Suprapubic skin (tissue), 4 donors: ENCODE measurements at regions not wholly inside any gene's neighbourhood (a gene's known extent, or its start where the extent isn't known, plus 50 kb on each side); places are given as distances from the start of the nearest gene placed in this dataset.

Experiments
- DNase-seq, 2 donors: peaks; one replicate each; pipeline ENCODE4 v3.0.0-alpha.2; 2019; ENCODE audit warnings: low spot score in 2 of 2
- H3K27ac ChIP-seq: fragments of 200-600 bp; sonication (generic); one replicate; pipeline ENCODE4 v1.5.1; 2019
- H3K27me3 ChIP-seq: fragments of 200-600 bp; sonication (generic); one replicate; pipeline ENCODE4 v1.5.1; 2019
- H3K36me3 ChIP-seq: fragments of 200-600 bp; sonication (generic); one replicate; pipeline ENCODE4 v1.5.1; 2019
- H3K4me1 ChIP-seq: fragments of 200-600 bp; sonication (generic); one replicate; pipeline ENCODE4 v1.5.1; 2019
- H3K4me3 ChIP-seq: fragments of 200-600 bp; sonication (generic); one replicate; pipeline ENCODE4 v1.5.1; 2019; ENCODE audit warnings: mild to moderate bottlenecking
- H3K9me3 ChIP-seq: fragments of 200-600 bp; sonication (generic); one replicate; pipeline ENCODE4 v1.5.1; 2019
- CTCF ChIP-seq, 2 donors: fragments of 200-600 bp in 1 of 2; fragments of 450-650 bp in 1 of 2; sonication (generic) in 1 of 2; IDR thresholded peaks; one replicate each; pipeline ENCODE4 v1.5.1; 2016 to 2019; ENCODE audit warnings: antibody characterized with exemption in 2 of 2, mild to moderate bottlenecking in 1 of 2, moderate library complexity in 1 of 2
- EP300 ChIP-seq: sonication (generic); formaldehyde crosslinking; IDR thresholded peaks from one replicate; pipeline ENCODE4 v1.6.1; 2017; ENCODE audit warnings: antibody characterized with exemption
- POLR2A ChIP-seq, 2 donors: fragments of 450-650 bp; IDR thresholded peaks; one replicate each; pipeline ENCODE4 v1.6.1; 2017; ENCODE audit warnings: antibody characterized with exemption in 2 of 2, mild to moderate bottlenecking in 2 of 2, moderate library complexity in 2 of 2
- POLR2AphosphoS5 ChIP-seq, 3 donors: sonication (generic); formaldehyde crosslinking; IDR thresholded peaks; one replicate each; pipeline ENCODE4 v1.6.1; 2017; ENCODE audit warnings: antibody characterized with exemption in 3 of 3
- WGBS: methylation state at CpG from one replicate; pipeline ENCODE4 v1.1.5; 2018; 5-methylcytosine and 5-hydroxymethylcytosine counted together

- Histone ChIP-seq H3K9me3 (no peaks in the 10 kb centered on the region), H3K4me3 (no peak overlapping the region), H3K4me1 (no peaks in the 10 kb centered on the region), H3K36me3 (no peaks in the 10 kb centered on the region), H3K27me3 (no peaks in the 10 kb centered on the region), H3K27ac (no peak overlapping the region)
- DNase-seq, result no peak
- no peak for TF ChIP-seq POLR2A (IDR thresholded peaks at IDR 0.05)
- TF ChIP-seq POLR2AphosphoS5 (IDR thresholded peaks at IDR 0.05), result no peak
- WGBS, result 59% methylated on average over 3 of the region's 3 CpGs
Observed at GRCh38 chr3:154764856-154765640, 315.1 kb upstream of the MME start.

GRCh38 chr3:154762486-154762885 lies 317.6 kb upstream of the MME start:
- Histone ChIP-seq H3K27ac (no peak overlapping the region), H3K9me3 (no peaks in the 10 kb centered on the region), H3K36me3 (no peaks in the 10 kb centered on the region), H3K27me3 (no peaks in the 10 kb centered on the region), H3K4me1 (no peaks in the 10 kb centered on the region), H3K4me3 (no peak overlapping the region)
- no peak for DNase-seq
- 93% methylated on average over 3 of the region's 3 CpGs for WGBS
- TF ChIP-seq EP300 (no peak), CTCF (IDR thresholded peaks at IDR 0.05) (no peak), POLR2A (IDR thresholded peaks at IDR 0.05) (no peak), POLR2AphosphoS5 (IDR thresholded peaks at IDR 0.05) (no peak)

GRCh38 chr3:154759966-154760365 lies 320.2 kb upstream of the MME start:
- Histone ChIP-seq H3K4me3 (no peak overlapping the region), H3K27me3 (no peaks in the 10 kb centered on the region), H3K9me3 (no peaks in the 10 kb centered on the region), H3K27ac (no peak overlapping the region), H3K36me3 (no peaks in the 10 kb centered on the region), H3K4me1 (no peaks in the 10 kb centered on the region)
- TF ChIP-seq POLR2AphosphoS5 (IDR thresholded peaks at IDR 0.05) (no peak), CTCF (IDR thresholded peaks at IDR 0.05) (no peak), POLR2A (IDR thresholded peaks at IDR 0.05) (no peak), EP300 (no peak)
- no peak for DNase-seq
- 85% methylated on average over 3 of the region's 3 CpGs for WGBS

- H3K4me1 ChIP-seq, result no peaks in the 10 kb centered on the region
- no peak overlapping the region for H3K4me3 ChIP-seq
- no peak overlapping the region for H3K27ac ChIP-seq
- WGBS, result 17% methylated on average over 5 of the region's 5 CpGs
- H3K9me3 ChIP-seq, result no peaks in the 10 kb centered on the region
- H3K27me3 ChIP-seq, result no peaks in the 10 kb centered on the region
- DNase-seq, result no peak
- H3K36me3 ChIP-seq, result no peaks in the 10 kb centered on the region
- TF ChIP-seq CTCF (IDR thresholded peaks at IDR 0.05) (no peak), POLR2A (IDR thresholded peaks at IDR 0.05) (no peak), POLR2AphosphoS5 (IDR thresholded peaks at IDR 0.05) (no peak), EP300 (no peak)
Observed at GRCh38 chr3:154758109-154758868, 321.8 kb upstream of the MME start.

GRCh38 chr3:154753101-154753500 lies 323.1 kb upstream of the GPR149 start:
- no peaks in the 10 kb centered on the region for H3K9me3 ChIP-seq
- H3K27ac ChIP-seq, result no peak overlapping the region
- H3K4me1 ChIP-seq, result no peaks in the 10 kb centered on the region
- no peak overlapping the region for H3K4me3 ChIP-seq
- no peak for DNase-seq
- no peaks in the 10 kb centered on the region for H3K27me3 ChIP-seq
- no peaks in the 10 kb centered on the region for H3K36me3 ChIP-seq
- WGBS, result 85% methylated on average over 1 of the region's 1 CpG
- TF ChIP-seq EP300, result no peak
- TF ChIP-seq POLR2AphosphoS5 (IDR thresholded peaks at IDR 0.05), result no peak

GRCh38 chr3:154749514-154749913 lies 319.5 kb upstream of the GPR149 start:
- Histone ChIP-seq H3K9me3 (no peaks in the 10 kb centered on the region), H3K27ac (no peak overlapping the region), H3K27me3 (no peaks in the 10 kb centered on the region), H3K36me3 (no peaks in the 10 kb centered on the region), H3K4me1 (no peaks in the 10 kb centered on the region), H3K4me3 (no peak overlapping the region)
- TF ChIP-seq EP300 (no peak), CTCF (IDR thresholded peaks at IDR 0.05) (no peak), POLR2A (IDR thresholded peaks at IDR 0.05) (no peak), POLR2AphosphoS5 (IDR thresholded peaks at IDR 0.05) (no peak)
- 96% methylated on average over 3 of the region's 3 CpGs for WGBS
- no peak for DNase-seq
